ENCODE measurements at regions not wholly inside any gene's neighbourhood (a gene's known extent, or its start where the extent isn't known, plus 50 kb on each side); places are given as distances from the start of the nearest gene placed in this dataset.

DNA sequence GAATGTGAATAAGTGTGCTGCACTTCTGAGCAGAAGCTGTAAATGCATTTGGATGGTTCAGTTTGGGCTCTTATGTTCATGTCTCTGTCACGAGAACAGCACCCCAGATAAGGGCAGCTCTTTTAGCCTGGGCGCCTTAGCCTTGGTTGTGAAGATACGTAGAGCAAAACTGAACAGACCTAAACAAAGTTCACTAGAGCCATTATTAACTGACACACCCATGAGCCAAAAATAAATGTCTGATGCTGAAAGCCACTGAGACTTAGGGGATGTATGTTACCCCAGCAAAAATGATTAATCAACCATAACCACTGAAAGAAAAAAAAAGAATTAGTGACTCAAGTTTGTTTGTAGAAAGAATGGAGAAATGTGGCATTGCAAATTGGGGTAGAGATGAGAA lies 343.4 kb downstream of the BCAT1 start:
- TF ChIP-seq, protein P1, sequence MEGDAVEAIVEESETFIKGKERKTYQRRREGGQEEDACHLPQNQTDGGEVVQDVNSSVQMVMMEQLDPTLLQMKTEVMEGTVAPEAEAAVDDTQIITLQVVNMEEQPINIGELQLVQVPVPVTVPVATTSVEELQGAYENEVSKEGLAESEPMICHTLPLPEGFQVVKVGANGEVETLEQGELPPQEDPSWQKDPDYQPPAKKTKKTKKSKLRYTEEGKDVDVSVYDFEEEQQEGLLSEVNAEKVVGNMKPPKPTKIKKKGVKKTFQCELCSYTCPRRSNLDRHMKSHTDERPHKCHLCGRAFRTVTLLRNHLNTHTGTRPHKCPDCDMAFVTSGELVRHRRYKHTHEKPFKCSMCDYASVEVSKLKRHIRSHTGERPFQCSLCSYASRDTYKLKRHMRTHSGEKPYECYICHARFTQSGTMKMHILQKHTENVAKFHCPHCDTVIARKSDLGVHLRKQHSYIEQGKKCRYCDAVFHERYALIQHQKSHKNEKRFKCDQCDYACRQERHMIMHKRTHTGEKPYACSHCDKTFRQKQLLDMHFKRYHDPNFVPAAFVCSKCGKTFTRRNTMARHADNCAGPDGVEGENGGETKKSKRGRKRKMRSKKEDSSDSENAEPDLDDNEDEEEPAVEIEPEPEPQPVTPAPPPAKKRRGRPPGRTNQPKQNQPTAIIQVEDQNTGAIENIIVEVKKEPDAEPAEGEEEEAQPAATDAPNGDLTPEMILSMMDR (IDR thresholded peaks at IDR 0.05) = no peak
- TF ChIP-seq POLR2A (IDR thresholded peaks at IDR 0.05) = no peak

Measured in breast epithelium (tissue), 3 donors.